ENCODE measurements at regions not wholly inside any gene's neighbourhood (a gene's known extent, or its start where the extent isn't known, plus 50 kb on each side); places are given as distances from the start of the nearest gene placed in this dataset.
"Not testable (repeated sequence)": the region's sequence is repeated elsewhere in the genome, so short reads cannot be mapped to it uniquely, and the experiment has no call there.

- DNase-seq = no peak
Observed at GRCh38 chr5:57937501-57938173, 455.0 kb upstream of the ACTBL2 start.

DNA sequence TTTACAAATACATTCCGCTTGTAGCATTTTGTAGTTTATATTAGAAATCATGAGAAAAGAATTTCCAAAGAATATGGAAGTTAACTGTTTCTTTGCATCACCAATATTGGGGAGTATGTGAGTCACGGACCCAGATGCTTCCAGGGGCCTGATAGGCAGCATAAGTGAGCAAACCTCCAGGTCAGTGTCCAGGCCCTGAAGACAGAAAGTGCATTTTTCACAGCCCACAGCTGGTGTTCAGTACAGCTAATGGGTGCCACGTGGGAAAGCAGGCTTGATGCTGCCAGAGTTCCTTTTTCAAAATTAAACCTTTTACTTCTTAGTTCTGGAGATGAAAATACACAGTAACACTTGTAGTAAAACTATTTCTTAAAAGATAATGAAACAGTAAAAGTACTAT is 454.4 kb upstream of the ACTBL2 start:
- no peak for DNase-seq

GRCh38 chr5:57932761-57933160 is 450.1 kb upstream of the ACTBL2 start:
- no peak for DNase-seq

DNA sequence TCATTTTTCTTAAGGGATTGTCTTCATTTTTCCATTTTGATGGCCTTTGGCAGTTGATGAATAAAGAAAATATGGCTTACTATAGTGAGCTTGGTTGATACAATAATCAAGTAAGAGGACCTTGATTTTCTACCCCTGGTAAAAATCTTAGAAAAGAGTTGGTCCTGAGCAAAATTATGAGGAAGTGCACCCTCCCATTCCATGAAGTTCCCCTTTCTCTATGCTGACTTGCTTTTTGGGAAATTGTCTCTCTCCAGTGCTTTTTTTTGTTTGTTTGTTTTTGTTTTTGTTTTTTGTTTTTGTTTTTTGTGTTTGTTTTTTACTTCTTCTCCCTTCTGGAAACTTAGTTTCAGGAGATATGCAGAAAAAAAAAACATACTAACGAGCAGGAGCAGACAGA is 449.2 kb upstream of the ACTBL2 start:
- no peak for DNase-seq

DNA sequence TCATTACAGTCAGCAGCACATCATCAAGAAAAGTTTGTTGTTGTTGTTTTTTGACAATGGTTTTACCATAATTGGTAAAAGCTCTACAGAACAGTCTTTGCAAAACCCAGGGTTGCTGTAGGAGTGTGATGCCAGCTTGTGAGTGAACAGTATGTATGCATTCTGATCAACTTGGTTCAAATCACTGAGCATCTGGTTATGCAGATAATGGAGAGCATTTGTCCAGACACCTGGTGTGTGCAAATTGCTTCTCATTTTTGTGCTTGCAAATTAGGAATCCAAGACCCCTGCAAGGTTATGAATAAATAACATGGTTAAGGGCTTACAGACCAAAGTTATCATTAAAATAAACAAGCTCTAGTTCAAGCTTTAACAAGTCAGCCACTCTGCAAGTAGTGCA is 448.7 kb upstream of the ACTBL2 start:
- no peak for DNase-seq

DNA sequence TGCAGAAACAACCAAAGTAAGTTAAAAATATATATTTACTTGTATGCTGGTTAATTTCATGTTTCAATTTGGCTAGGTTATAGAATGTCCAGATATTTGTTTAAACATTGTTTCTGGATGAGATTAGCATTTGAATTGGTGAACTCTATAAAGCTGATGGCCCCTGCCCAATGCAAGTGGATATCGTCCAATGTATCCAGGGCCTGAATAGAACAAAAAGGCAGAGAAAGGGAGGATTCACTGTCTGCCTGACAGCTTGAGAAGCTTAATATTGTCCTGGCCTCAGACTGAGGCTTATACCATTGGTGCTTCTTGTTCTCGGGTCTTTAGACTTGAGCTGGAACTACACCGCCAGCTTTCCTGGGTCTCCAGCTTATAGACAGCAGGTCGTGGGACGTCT is 446.7 kb upstream of the ACTBL2 start:
- no peak for DNase-seq

GRCh38 chr5:57923094-57923493 is 440.5 kb upstream of the ACTBL2 start:
- not testable (repeated sequence) for DNase-seq

GRCh38 chr5:57917004-57917403 is 434.4 kb upstream of the ACTBL2 start:
- no peak for DNase-seq

- DNase-seq = no peak
Observed at GRCh38 chr5:57915536-57915935, 432.9 kb upstream of the ACTBL2 start.

DNA sequence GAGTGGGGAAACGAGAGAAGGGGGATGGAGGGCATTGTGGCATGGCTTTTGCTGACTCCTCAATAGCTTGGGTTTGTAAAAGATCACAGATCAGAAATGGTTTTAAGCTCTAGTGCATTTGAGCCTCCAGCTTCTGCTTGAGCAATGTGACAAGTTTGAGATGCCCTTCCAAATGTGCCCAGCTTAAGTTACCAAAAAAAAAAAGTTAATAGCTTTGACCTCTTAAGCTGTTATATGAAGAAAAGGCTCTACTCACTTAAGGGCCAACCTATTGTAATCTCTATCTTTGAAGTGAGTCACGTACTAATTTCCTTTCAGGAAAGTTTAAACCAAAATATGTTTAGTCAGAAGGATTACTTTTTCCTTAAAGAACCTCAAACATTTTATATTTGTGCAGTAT is 428.8 kb upstream of the ACTBL2 start:
- no peak for DNase-seq

DNA sequence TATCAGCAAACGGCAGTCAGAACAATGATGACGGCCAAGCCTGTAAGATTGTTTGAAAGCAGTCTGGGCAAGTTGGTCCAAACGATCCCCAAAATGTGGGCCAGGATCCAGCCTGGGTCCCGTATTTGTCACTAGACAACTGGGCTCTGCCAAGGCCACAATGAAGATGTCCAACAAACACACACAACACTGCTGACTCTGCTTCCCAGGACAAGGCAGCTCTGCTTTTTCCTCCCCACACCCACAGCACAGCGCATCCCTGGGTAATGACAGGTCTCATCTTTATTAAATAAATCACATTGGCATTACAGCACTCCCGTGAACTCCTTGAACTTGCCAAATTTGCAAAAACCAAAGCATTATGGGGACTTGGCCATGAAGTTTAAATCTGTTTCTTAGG is 424.1 kb upstream of the ACTBL2 start:
- DNase-seq = no peak

- DNase-seq = no peak
Observed at GRCh38 chr5:57903458-57903857, 420.8 kb upstream of the ACTBL2 start.

GRCh38 chr5:57902095-57902494 is 419.5 kb upstream of the ACTBL2 start:
- no peak for DNase-seq

- peak; percentile 0 to 15 for DNase-seq
Observed at GRCh38 chr5:57900381-57900944, 417.9 kb upstream of the ACTBL2 start.

DNA sequence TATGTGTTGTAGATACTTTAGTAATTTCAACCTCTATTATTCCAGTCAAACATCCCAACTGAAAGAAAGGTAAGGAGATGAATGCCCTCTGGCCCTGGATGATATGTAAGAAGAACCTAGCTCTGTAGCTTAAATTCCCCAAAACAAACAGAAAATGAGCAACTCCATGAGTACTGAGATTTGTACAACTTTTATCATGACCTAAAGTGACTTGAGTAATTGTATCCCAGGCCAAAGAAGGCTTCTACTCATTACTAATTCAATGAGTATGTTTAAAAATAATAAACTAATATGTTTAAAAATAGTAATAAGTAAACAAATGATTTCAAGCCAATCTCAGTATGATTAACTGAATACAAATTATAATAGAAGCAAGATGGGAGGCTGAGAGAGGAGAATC is 414.0 kb upstream of the ACTBL2 start:
- DNase-seq = no peak

- no peak for DNase-seq
Observed at GRCh38 chr5:57895766-57896165, 413.2 kb upstream of the ACTBL2 start.

DNA sequence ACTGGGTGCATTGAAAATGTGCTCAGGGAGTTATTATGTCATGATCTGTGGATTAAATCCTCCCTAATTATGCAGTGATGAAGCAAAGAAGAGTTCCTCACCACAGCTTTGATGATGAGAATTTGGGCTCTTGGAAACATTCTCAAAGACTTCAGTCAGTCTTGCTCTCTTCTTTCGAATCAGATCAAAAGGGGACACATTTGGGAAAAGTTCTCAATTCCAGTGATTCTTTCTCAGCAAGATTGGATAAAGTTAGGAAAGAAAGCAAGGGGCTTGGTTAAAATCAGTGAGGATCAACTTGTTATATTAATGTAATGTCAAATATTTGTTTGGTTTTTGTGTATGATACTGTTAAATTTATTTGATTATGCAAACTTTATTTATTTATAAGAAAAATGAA is 411.3 kb upstream of the ACTBL2 start:
- DNase-seq = no peak

GRCh38 chr5:57891443-57891842 is 408.8 kb upstream of the ACTBL2 start:
- DNase-seq = no peak

- peak; percentile 15 to 65 for DNase-seq
Observed at GRCh38 chr5:57889558-57889957, 406.9 kb upstream of the ACTBL2 start.

GRCh38 chr5:57887851-57888621 is 405.4 kb upstream of the ACTBL2 start:
- DNase-seq = peak; percentile 65 to 70

GRCh38 chr5:57884346-57885102 is 401.9 kb upstream of the ACTBL2 start:
- DNase-seq = no peak

GRCh38 chr5:57880216-57880615 is 397.6 kb upstream of the ACTBL2 start:
- no peak for DNase-seq

DNA sequence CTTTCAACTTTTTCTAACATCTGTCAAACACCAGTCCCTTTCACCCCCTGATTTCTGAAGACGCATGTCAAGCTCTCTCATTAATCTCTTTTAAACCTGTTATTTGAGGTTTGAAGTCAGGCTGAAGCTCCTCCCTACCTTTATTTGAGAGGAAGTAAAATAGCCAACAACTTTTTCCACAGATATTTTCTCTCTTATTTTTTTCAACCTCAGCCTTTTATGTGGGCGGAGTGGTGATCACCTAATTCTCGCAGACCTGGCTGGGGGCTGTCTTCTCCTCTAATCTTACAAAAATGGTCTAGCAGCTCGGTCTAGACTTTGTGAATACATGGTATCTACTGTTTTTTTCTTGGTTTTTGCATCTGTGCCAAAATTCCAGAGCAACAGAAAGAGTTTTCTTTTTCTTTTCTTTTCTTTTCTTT is 395.7 kb upstream of the ACTBL2 start:
- DNase-seq = no peak

GRCh38 chr5:57871496-57871895 is 388.9 kb upstream of the ACTBL2 start:
- no peak for DNase-seq
